OCI-LY1 (cell line): ENCODE measurements at regions not wholly inside any gene's neighbourhood (a gene's known extent, or its start where the extent isn't known, plus 50 kb on each side); places are given as distances from the start of the nearest gene placed in this dataset.
"Not testable (repeated sequence)": the region's sequence is repeated elsewhere in the genome, so short reads cannot be mapped to it uniquely, and the experiment has no call there.

Source experiments
- EZH2 ChIP-seq: fragments of 200-600 bp; sonication (generic), shearing (Covaris generic); IDR thresholded peaks from 2 replicates; pipeline ENCODE4 v1.8.0; 2017; ENCODE audit warnings: borderline replicate concordance, mixed run types, mild to moderate bottlenecking, antibody characterized with exemption, low read length, moderate library complexity, mixed read lengths
- TF ChIP-seq, protein P1 (sequence below): fragments of 200-600 bp; sonication (generic), shearing (Covaris generic); IDR thresholded peaks from 2 replicates; pipeline ENCODE4 v1.5.1; 2017; ENCODE audit warnings: mild to moderate bottlenecking, antibody characterized with exemption, low read length, moderate library complexity, mixed read lengths

DNA sequence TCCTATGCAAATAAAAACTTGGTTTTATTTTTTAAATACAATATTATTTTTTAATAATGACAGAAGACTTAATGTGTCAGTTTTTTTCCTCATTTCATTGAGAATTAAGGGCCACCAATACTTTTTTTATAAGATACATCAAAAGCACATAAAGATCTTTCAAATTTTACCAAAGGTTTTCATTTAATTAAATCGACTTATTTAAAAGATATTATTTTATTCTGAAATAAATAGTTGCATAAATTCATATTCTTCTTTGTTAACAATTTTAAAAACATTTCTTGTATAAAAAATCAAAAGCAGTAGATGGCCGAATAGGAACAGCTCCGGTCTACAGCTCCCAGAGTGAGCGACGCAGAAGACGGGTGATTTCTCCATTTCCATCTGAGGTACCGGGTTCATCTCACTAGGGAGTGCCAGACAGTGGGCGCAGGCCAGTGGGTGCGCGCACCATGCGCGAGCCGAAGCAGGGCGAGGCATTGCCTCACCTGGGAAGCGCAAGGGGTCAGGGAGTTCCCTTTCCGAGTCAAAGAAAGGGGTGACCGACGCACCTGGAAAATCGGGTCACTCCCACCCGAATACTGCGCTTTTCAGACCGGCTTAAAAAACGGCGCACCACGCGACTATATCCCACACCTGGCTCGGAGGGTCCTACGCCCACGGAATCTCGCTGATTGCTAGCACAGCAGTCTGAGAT, 374.6 kb upstream of the NPVF start:
- TF ChIP-seq, protein P1, sequence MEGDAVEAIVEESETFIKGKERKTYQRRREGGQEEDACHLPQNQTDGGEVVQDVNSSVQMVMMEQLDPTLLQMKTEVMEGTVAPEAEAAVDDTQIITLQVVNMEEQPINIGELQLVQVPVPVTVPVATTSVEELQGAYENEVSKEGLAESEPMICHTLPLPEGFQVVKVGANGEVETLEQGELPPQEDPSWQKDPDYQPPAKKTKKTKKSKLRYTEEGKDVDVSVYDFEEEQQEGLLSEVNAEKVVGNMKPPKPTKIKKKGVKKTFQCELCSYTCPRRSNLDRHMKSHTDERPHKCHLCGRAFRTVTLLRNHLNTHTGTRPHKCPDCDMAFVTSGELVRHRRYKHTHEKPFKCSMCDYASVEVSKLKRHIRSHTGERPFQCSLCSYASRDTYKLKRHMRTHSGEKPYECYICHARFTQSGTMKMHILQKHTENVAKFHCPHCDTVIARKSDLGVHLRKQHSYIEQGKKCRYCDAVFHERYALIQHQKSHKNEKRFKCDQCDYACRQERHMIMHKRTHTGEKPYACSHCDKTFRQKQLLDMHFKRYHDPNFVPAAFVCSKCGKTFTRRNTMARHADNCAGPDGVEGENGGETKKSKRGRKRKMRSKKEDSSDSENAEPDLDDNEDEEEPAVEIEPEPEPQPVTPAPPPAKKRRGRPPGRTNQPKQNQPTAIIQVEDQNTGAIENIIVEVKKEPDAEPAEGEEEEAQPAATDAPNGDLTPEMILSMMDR = not testable (repeated sequence)
- TF ChIP-seq EZH2 = not testable (repeated sequence)
